ENCODE measurements at regions not wholly inside any gene's neighbourhood (a gene's known extent, or its start where the extent isn't known, plus 50 kb on each side); places are given as distances from the start of the nearest gene placed in this dataset.

DNA sequence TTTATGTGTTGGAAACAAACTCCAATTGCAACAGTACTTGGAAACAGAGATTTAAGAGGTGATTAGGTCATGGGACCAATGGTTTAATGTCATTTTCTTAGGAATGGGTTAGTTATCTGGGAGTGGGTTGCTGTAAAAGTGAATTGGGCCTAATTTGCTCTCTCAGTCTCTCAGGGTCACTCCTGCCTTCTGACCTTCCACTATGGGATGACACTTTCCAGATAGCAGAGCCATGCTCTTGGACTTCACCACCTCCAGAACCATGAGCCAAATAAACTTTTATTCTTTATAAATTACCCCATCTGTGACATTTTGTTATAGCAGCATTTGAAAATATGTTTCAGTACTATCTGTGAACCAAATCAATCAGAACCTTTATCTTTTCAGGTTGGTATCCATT lies 1509.1 kb downstream of the REEP3 start:
- TF ChIP-seq POLR2A (IDR thresholded peaks at IDR 0.05), result no peak
- TF ChIP-seq, protein P1, sequence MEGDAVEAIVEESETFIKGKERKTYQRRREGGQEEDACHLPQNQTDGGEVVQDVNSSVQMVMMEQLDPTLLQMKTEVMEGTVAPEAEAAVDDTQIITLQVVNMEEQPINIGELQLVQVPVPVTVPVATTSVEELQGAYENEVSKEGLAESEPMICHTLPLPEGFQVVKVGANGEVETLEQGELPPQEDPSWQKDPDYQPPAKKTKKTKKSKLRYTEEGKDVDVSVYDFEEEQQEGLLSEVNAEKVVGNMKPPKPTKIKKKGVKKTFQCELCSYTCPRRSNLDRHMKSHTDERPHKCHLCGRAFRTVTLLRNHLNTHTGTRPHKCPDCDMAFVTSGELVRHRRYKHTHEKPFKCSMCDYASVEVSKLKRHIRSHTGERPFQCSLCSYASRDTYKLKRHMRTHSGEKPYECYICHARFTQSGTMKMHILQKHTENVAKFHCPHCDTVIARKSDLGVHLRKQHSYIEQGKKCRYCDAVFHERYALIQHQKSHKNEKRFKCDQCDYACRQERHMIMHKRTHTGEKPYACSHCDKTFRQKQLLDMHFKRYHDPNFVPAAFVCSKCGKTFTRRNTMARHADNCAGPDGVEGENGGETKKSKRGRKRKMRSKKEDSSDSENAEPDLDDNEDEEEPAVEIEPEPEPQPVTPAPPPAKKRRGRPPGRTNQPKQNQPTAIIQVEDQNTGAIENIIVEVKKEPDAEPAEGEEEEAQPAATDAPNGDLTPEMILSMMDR (IDR thresholded peaks at IDR 0.05), result no peak

All from body of pancreas (tissue), 4 donors.